Neural cell (in vitro differentiated cells): ENCODE measurements at regions not wholly inside any gene's neighbourhood (a gene's known extent, or its start where the extent isn't known, plus 50 kb on each side); places are given as distances from the start of the nearest gene placed in this dataset.

Experiments
- EZH2 ChIP-seq: fragments of 200-600, 300-800 bp; shearing (Covaris generic), sonication (generic); IDR thresholded peaks from 2 replicates; pipeline ENCODE4 v1.6.1; 2014; ENCODE audit warnings: antibody characterized with exemption, low read length, borderline replicate concordance, mild to moderate bottlenecking; ENCODE audit not compliant: insufficient read depth, poor library complexity, severe bottlenecking
- TF ChIP-seq, protein P1 (sequence below): fragments of 450-650 bp; IDR thresholded peaks from 2 replicates; pipeline ENCODE4 v1.5.1; 2014; ENCODE audit warnings: antibody characterized with exemption, mild to moderate bottlenecking, moderate library complexity; ENCODE audit not compliant: poor library complexity, severe bottlenecking
- TF ChIP-seq, protein P2 (sequence below): IDR thresholded peaks from 2 replicates; pipeline ENCODE4 v1.6.1; 2012; ENCODE audit warnings: borderline replicate concordance

DNA sequence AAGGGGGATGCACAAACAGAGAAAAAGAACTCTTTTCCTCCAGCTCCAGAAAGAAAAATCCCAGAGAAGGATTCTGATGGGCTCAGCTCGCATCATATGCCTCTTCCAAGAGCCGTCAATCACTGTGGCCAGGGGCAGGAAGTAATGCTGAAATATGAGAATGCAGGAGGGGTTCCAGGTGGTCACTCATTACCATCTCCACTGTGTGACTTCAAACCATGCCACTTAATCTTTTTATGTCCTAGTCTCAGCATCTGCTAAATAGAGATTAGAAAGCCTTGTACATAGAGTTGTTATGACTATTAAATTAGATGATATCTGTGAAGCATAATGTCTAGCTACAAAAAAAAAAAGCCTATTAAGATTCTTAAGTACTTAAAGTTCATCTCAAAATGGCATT lies 65.6 kb upstream of the FICD start:
- TF ChIP-seq, protein P1, sequence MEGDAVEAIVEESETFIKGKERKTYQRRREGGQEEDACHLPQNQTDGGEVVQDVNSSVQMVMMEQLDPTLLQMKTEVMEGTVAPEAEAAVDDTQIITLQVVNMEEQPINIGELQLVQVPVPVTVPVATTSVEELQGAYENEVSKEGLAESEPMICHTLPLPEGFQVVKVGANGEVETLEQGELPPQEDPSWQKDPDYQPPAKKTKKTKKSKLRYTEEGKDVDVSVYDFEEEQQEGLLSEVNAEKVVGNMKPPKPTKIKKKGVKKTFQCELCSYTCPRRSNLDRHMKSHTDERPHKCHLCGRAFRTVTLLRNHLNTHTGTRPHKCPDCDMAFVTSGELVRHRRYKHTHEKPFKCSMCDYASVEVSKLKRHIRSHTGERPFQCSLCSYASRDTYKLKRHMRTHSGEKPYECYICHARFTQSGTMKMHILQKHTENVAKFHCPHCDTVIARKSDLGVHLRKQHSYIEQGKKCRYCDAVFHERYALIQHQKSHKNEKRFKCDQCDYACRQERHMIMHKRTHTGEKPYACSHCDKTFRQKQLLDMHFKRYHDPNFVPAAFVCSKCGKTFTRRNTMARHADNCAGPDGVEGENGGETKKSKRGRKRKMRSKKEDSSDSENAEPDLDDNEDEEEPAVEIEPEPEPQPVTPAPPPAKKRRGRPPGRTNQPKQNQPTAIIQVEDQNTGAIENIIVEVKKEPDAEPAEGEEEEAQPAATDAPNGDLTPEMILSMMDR, result no peak
- TF ChIP-seq, protein P2, sequence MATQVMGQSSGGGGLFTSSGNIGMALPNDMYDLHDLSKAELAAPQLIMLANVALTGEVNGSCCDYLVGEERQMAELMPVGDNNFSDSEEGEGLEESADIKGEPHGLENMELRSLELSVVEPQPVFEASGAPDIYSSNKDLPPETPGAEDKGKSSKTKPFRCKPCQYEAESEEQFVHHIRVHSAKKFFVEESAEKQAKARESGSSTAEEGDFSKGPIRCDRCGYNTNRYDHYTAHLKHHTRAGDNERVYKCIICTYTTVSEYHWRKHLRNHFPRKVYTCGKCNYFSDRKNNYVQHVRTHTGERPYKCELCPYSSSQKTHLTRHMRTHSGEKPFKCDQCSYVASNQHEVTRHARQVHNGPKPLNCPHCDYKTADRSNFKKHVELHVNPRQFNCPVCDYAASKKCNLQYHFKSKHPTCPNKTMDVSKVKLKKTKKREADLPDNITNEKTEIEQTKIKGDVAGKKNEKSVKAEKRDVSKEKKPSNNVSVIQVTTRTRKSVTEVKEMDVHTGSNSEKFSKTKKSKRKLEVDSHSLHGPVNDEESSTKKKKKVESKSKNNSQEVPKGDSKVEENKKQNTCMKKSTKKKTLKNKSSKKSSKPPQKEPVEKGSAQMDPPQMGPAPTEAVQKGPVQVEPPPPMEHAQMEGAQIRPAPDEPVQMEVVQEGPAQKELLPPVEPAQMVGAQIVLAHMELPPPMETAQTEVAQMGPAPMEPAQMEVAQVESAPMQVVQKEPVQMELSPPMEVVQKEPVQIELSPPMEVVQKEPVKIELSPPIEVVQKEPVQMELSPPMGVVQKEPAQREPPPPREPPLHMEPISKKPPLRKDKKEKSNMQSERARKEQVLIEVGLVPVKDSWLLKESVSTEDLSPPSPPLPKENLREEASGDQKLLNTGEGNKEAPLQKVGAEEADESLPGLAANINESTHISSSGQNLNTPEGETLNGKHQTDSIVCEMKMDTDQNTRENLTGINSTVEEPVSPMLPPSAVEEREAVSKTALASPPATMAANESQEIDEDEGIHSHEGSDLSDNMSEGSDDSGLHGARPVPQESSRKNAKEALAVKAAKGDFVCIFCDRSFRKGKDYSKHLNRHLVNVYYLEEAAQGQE, result no peak
- no peak for TF ChIP-seq EZH2
